Bronchial epithelial cell (primary cell): ENCODE measurements at regions not wholly inside any gene's neighbourhood (a gene's known extent, or its start where the extent isn't known, plus 50 kb on each side); places are given as distances from the start of the nearest gene placed in this dataset.
"Not testable (repeated sequence)": the region's sequence is repeated elsewhere in the genome, so short reads cannot be mapped to it uniquely, and the experiment has no call there.

ENCODE experiments used
- DNase-seq: peaks from one replicate; pipeline ENCODE4 v3.0.0-alpha.2; 2010; ENCODE audit warnings: low read depth
- FAIRE-seq: peaks from 2 replicates; lab custom pipeline; 2011; peaks lifted over from hg19 to GRCh38; lab: Jason Lieb, UNC
- H3K27me3 ChIP-seq: 2 replicates; pipeline ENCODE4 v1.5.1; 2011; ENCODE audit warnings: low read length; ENCODE audit not compliant: control insufficient read depth, insufficient read depth
- H3K36me3 ChIP-seq: 2 replicates; pipeline ENCODE4 v1.5.1; 2011; ENCODE audit warnings: low read length; ENCODE audit not compliant: control insufficient read depth, insufficient read depth
- H3K4me3 ChIP-seq: 2 replicates; pipeline ENCODE4 v1.5.1; 2011; ENCODE audit warnings: mild to moderate bottlenecking, low read depth, low read length, control low read depth
- CTCF ChIP-seq: IDR thresholded peaks from 2 replicates; pipeline ENCODE4 v1.5.1; 2011; ENCODE audit warnings: mild to moderate bottlenecking, moderate library complexity, low read length, control low read depth, inconsistent platforms; ENCODE audit not compliant: insufficient read depth, severe bottlenecking

GRCh38 chr1:203559523-203559922 lies 65.6 kb downstream of the OPTC start:
- TF ChIP-seq CTCF = no peak
- DNase-seq (peak; percentile 51), FAIRE-seq (no peak)
- Histone ChIP-seq H3K27me3 (peaks cover 3% of the 10 kb centered on the region), H3K4me3 (no peak overlapping the region), H3K36me3 (no peaks in the 10 kb centered on the region)

DNA sequence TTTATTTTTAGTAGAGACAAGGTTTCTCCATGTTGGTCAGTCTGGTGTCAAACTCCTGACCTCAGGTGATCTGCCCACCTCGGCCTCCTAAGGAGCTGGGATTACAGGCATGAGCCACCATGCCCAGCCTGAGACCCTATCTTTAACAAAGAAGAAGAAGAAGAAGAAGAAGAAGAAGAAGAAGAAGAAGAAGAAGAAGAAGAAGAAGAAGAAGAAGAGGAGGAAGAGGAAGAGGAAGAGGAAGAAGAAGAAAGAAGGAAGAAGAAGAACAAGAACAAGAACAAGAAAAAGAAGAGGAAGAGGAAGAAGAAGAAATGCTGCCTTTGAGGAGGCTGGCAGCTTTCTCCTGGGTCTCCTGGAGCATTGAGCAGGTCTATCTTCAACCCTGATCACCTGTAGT lies 64.9 kb upstream of the ATP2B4 start:
- not testable (repeated sequence) for H3K4me3 ChIP-seq, FAIRE-seq, H3K36me3 ChIP-seq, H3K27me3 ChIP-seq, DNase-seq

DNA sequence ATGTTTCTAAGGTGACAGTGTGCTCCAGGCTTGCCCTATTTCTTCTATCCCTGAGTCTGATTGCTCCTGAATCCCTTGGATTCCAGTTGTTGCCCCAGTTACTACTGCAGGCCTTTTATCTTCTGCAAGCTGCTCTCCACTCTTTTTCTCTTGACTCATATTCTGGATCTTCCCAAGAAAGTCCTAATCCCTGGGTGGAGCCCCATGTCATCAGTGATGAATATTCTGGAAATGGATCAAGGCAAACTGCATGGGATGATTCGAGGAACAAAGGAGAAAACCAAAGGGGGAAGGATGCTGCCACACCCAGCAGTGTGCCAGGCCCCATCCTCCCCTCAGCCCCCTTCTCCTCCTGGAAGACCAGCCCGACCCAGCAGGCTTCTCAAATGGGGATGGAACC lies 63.3 kb upstream of the ATP2B4 start:
- no peak for TF ChIP-seq CTCF
- Histone ChIP-seq H3K36me3 (no peaks in the 10 kb centered on the region), H3K4me3 (no peak overlapping the region), H3K27me3 (peaks cover 3% of the 10 kb centered on the region)
- no peak for FAIRE-seq
- DNase-seq = no peak

GRCh38 chr1:203564024-203564423 lies 62.6 kb upstream of the ATP2B4 start:
- no peak for DNase-seq
- H3K4me3 ChIP-seq = no peak overlapping the region
- H3K36me3 ChIP-seq = no peaks in the 10 kb centered on the region
- no peak for FAIRE-seq
- H3K27me3 ChIP-seq = peaks cover 3% of the 10 kb centered on the region
- no peak for TF ChIP-seq CTCF

DNA sequence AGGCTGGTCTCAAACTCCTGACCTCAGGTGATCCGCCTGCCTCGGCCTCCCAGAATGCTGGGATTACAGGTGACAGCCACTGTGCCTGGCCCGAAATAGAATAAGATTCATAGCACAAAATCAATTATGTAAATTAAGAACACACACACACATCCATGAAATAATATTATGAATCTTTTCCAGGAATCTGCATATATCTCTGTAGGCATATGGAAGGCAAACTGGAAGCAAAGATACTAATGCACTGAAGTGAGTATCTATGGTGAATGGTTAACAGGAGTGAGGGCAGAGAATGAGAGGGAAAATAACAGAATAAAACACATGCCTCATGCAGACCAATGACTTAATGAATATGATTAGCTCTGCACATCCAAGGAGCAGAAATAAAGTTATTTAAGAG lies 61.6 kb upstream of the ATP2B4 start:
- no peak overlapping the region for H3K4me3 ChIP-seq
- TF ChIP-seq CTCF = no peak
- FAIRE-seq = no peak

GRCh38 chr1:203565981-203566380 lies 60.7 kb upstream of the ATP2B4 start:
- H3K27me3 ChIP-seq = peaks cover 5% of the 10 kb centered on the region
- no peak for TF ChIP-seq CTCF
- H3K4me3 ChIP-seq = no peak overlapping the region
- DNase-seq = no peak
- FAIRE-seq = no peak
- no peaks in the 10 kb centered on the region for H3K36me3 ChIP-seq

More for the DNA sequence above, 61.6 kb upstream of the ATP2B4 start:
- peaks cover 5% of the 10 kb centered on the region for H3K27me3 ChIP-seq
- no peak for DNase-seq
- H3K36me3 ChIP-seq = no peaks in the 10 kb centered on the region

DNA sequence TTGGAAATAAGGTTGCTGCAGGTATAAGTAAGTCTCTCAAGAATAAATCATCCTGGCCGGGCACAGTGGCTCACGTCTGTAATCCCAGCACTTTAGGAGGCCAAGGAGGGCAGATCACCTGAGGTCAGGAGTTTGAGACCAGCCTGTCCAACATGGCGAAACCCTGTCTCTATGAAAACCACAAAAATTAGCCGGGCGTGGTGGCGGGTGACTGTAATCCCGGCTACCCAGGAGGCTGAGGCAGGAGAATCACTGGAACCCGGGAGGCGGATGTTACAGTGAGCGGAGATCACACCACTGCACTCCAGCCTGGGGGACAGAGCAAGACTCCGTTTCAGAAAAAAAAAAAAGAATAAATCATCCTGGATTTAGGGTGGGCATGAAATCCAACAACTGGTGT lies 59.7 kb upstream of the ATP2B4 start:
- FAIRE-seq, H3K36me3 ChIP-seq, DNase-seq, H3K4me3 ChIP-seq, H3K27me3 ChIP-seq: not testable (repeated sequence)
